Smooth muscle cell (in vitro differentiated cells): ENCODE measurements at regions not wholly inside any gene's neighbourhood (a gene's known extent, or its start where the extent isn't known, plus 50 kb on each side); places are given as distances from the start of the nearest gene placed in this dataset.

Experiments used
- DNase-seq: peaks from one replicate; lab custom pipeline; 2025; ENCODE audit not compliant: unreplicated experiment; lab: John Stamatoyannopoulos, UW
- H2AFZ ChIP-seq: fragments of 200-600 bp; sonication (generic); 2 replicates; pipeline ENCODE4 v1.6.0; 2016; ENCODE audit warnings: antibody characterized with exemption, low read depth, mild to moderate bottlenecking
- H3F3A ChIP-seq: fragments of 200-600 bp; sonication (generic); 2 replicates; pipeline ENCODE4 v1.6.0; 2017; ENCODE audit warnings: antibody characterized with exemption, low read depth
- H3K27ac ChIP-seq: fragments of 200-600 bp; sonication (generic); 2 replicates; pipeline ENCODE4 v1.5.1; 2016; ENCODE audit warnings: low read depth, mild to moderate bottlenecking
- H3K27me3 ChIP-seq: fragments of 200-600 bp; sonication (generic); 2 replicates; pipeline ENCODE4 v1.6.1; 2016; ENCODE audit warnings: low read depth, mild to moderate bottlenecking
- H3K36me3 ChIP-seq: fragments of 200-600 bp; sonication (generic); 2 replicates; pipeline ENCODE4 v1.5.1; 2016; ENCODE audit warnings: low read depth
- H3K4me1 ChIP-seq: fragments of 200-600 bp; sonication (generic); 2 replicates; pipeline ENCODE4 v1.5.1; 2016; ENCODE audit warnings: low read depth
- H3K4me2 ChIP-seq: fragments of 200-600 bp; sonication (generic); 2 replicates; pipeline ENCODE4 v1.6.0; 2016; ENCODE audit warnings: mild to moderate bottlenecking
- H3K4me3 ChIP-seq: fragments of 200-600 bp; sonication (generic); 2 replicates; pipeline ENCODE4 v1.5.1; 2016; ENCODE audit warnings: mild to moderate bottlenecking
- H3K79me2 ChIP-seq: fragments of 200-600 bp; sonication (generic); 2 replicates; pipeline ENCODE4 v1.6.0; 2016; ENCODE audit warnings: low read depth, mild to moderate bottlenecking
- H3K9ac ChIP-seq: fragments of 200-600 bp; sonication (generic); 2 replicates; pipeline ENCODE4 v1.6.0; 2016; ENCODE audit warnings: low read depth
- H3K9me3 ChIP-seq: fragments of 200-600 bp; sonication (generic); replicated peaks from 2 replicates; pipeline ENCODE4 v1.5.1; 2016; ENCODE audit warnings: low read depth
- H4K20me1 ChIP-seq: fragments of 200-600 bp; sonication (generic); 2 replicates; pipeline ENCODE4 v1.6.0; 2016; ENCODE audit warnings: low read depth
- WGBS: methylation state at CpG from one replicate; pipeline ENCODE4 v1.1.7; 2016; ENCODE audit warnings: low lambda C conversion rate; 5-methylcytosine and 5-hydroxymethylcytosine counted together
- TF ChIP-seq, protein P1 (sequence below): fragments of 200-600 bp; sonication (generic); IDR thresholded peaks from 2 replicates; pipeline ENCODE4 v1.5.1; 2017; ENCODE audit warnings: borderline replicate concordance, mild to moderate bottlenecking, antibody characterized with exemption; ENCODE audit not compliant: insufficient read depth, poor library complexity, severe bottlenecking

GRCh38 chr4:144557404-144557803, 88.6 kb upstream of the HHIP start:
- Histone ChIP-seq H3K4me3 (no peak overlapping the region), H3K79me2 (no peaks in the 10 kb centered on the region), H2AFZ (no peak overlapping the region), H3K27ac (no peak overlapping the region), H3K4me1 (no peaks in the 10 kb centered on the region), H4K20me1 (no peaks in the 10 kb centered on the region), H3K4me2 (no peak overlapping the region), H3K9me3 (no peaks in the 10 kb centered on the region), H3K27me3 (peaks cover 7% of the 10 kb centered on the region), H3F3A (no peaks in the 10 kb centered on the region), H3K9ac (no peak overlapping the region), H3K36me3 (no peaks in the 10 kb centered on the region)
- TF ChIP-seq, protein P1, sequence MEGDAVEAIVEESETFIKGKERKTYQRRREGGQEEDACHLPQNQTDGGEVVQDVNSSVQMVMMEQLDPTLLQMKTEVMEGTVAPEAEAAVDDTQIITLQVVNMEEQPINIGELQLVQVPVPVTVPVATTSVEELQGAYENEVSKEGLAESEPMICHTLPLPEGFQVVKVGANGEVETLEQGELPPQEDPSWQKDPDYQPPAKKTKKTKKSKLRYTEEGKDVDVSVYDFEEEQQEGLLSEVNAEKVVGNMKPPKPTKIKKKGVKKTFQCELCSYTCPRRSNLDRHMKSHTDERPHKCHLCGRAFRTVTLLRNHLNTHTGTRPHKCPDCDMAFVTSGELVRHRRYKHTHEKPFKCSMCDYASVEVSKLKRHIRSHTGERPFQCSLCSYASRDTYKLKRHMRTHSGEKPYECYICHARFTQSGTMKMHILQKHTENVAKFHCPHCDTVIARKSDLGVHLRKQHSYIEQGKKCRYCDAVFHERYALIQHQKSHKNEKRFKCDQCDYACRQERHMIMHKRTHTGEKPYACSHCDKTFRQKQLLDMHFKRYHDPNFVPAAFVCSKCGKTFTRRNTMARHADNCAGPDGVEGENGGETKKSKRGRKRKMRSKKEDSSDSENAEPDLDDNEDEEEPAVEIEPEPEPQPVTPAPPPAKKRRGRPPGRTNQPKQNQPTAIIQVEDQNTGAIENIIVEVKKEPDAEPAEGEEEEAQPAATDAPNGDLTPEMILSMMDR, result no peak
- WGBS, result 77% methylated on average over 1 of the region's 1 CpG
- DNase-seq, result no peak

DNA sequence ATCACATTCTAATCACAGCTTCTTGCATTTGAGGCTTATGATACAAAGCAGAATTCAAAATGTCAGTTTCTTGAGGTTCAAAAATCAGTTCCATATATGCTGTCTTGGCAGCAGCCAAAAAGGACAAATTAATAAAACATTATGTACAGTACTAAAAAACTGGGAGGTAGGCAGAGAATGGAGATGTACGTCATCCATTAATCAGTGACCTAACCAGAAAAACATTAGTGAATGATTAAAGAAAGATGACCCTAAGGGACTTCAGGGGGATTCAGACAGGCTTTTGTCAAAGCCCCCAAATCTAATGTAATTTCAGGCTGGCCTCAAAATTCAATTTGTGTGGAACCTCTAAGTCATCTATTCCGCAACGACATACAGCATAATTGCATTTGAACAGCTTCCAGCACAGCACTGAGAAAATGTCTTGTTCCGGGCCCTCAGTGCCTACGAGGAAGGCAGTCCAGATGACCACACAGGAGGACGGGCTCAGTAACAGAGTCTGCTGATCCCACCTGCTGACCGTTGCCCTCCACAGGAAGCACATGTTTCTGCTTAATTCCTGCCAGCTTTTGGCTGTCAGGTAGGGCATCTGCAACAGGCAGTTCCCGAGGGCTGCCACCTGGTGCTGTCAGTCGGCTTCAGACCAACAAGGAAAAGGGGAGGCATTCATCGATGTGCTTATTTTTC, 83.8 kb upstream of the HHIP start:
- no peaks in the 10 kb centered on the region for H3K4me1 ChIP-seq
- 77% methylated on average over 10 of the region's 10 CpGs for whole genome bisulfite sequencing
- H3K27me3 ChIP-seq, result peaks cover 10% of the 10 kb centered on the region
- no peak overlapping the region for H3K4me2 ChIP-seq
- no peak overlapping the region for H3K9ac ChIP-seq
- H4K20me1 ChIP-seq, result no peaks in the 10 kb centered on the region
- H2AFZ ChIP-seq, result no peak overlapping the region
- no peak overlapping the region for H3K4me3 ChIP-seq
- no peaks in the 10 kb centered on the region for H3F3A ChIP-seq
- no peaks in the 10 kb centered on the region for H3K36me3 ChIP-seq
- TF ChIP-seq, protein P1, result no peak
- no peaks in the 10 kb centered on the region for H3K79me2 ChIP-seq
- H3K27ac ChIP-seq, result no peak overlapping the region
- H3K9me3 ChIP-seq, result no peaks in the 10 kb centered on the region
- DNase-seq, result no peak

- no peak overlapping the region for H3K4me3 ChIP-seq
- WGBS, result 82% methylated on average over 3 of the region's 3 CpGs
- peaks cover 10% of the 10 kb centered on the region for H3K27me3 ChIP-seq
- no peaks in the 10 kb centered on the region for H3K79me2 ChIP-seq
- no peaks in the 10 kb centered on the region for H3K9me3 ChIP-seq
- H3K4me2 ChIP-seq, result no peak overlapping the region
- no peak for DNase-seq
- no peaks in the 10 kb centered on the region for H4K20me1 ChIP-seq
- H3K4me1 ChIP-seq, result no peaks in the 10 kb centered on the region
- H3F3A ChIP-seq, result no peaks in the 10 kb centered on the region
- no peaks in the 10 kb centered on the region for H3K36me3 ChIP-seq
- H3K27ac ChIP-seq, result no peak overlapping the region
- no peak overlapping the region for H3K9ac ChIP-seq
- no peak overlapping the region for H2AFZ ChIP-seq
- TF ChIP-seq, protein P1, result no peak
Observed at GRCh38 chr4:144564358-144564757, 81.6 kb upstream of the HHIP start.
